Inflammatory macrophage (primary cell): ENCODE measurements at regions not wholly inside any gene's neighbourhood (a gene's known extent, or its start where the extent isn't known, plus 50 kb on each side); places are given as distances from the start of the nearest gene placed in this dataset.
"Not testable (repeated sequence)": the region's sequence is repeated elsewhere in the genome, so short reads cannot be mapped to it uniquely, and the experiment has no call there.

Source experiments
- DNase-seq, 2 donors: peaks; one replicate each; pipeline ENCODE4 v3.0.0-alpha.2; 2020 to 2022

DNA sequence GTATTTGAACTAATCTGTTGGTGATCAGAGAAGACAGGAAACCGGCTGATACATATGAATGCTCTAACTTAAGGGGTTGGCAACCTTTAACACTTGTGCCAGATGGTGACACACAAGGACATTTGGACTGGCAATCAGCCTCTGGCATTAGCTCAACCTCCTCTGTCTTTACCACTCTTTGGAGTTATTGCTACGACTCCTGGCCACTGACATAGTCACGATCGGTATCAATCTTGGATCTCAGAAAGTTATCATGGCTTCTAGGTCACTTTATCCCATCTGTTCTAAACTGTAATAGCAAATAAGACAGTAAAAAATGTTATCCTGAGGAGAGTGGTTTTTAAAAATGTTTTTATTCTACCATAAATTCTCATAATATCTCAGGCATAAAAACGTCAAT lies 575.2 kb upstream of the MDGA2 start:
- DNase-seq = no peak

DNA sequence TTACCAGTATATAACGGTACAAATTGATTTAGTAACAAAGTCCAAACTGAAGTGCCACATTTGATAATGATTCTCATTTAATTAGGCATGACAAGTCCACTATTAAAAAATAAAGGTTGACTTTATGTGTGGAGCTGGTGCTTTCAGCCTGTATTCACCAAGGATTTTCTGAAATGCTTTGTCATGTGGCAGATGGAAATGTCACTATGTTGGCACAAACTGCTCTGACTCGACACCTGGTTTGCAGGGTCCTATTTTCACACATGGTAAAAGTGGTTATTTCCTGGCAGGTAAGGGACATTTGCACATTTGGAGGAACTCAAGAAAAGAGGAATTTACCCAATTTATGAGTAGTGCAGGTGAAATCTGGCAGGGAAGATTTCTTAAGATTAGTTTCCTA lies 572.6 kb upstream of the MDGA2 start:
- DNase-seq = no peak

DNA sequence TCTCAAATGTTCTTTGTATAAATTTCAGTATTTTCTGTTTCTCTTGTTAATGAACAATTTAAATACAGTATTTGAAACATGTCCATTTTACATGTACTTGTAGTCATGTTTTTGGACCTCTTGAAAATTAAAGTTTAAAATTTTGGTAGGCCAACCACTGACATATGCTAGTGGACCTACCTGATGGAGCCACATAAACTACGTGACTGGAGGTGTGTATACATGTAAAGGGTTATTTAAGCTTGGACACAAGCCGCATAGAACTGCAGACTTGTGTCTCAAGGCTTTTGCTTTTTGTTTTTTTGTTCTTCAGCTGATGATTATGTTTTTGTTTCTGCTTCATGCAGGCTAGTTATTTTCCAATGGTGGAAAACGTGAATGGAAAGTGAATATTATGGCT lies 568.5 kb upstream of the MDGA2 start:
- DNase-seq = no peak

DNA sequence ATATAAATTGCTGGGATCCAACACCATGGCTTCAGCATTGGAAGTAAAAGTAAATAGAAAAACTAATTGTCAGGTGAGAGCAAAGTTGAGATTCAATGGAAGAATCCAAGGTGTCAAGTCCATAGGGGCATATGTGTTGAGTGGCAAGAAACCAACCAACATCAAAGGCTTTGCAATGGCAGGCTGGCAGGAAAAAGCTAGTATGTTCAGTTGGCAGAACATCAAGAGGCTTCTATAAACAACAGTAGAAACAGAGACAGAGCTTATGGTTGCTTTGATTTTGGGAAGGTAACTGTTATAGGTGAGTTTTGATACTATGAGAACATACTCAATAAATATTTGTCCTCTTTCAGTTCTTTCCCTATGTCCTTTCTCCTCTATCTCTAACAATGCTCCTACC lies 553.7 kb upstream of the MDGA2 start:
- no peak for DNase-seq

DNA sequence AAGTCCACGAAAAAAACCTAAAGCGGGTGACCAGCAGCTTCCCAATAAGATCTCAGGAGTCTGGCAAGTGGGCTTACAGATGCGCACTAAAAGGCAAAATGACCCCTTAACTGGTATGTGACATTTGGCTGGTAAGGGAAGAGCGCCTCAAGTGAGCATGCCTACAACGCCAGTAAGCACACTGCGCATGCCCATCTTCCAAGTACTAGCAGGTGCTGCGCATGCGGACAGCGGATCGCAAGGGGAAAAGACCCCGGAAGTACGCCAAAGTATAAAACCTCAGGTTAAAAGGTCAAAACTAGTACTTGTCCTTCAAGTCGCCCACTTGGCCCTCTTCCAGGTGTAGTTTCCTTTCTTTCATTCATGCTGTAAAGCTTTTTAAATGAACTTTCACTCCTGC lies 518.5 kb upstream of the MDGA2 start:
- no peak for DNase-seq

DNA sequence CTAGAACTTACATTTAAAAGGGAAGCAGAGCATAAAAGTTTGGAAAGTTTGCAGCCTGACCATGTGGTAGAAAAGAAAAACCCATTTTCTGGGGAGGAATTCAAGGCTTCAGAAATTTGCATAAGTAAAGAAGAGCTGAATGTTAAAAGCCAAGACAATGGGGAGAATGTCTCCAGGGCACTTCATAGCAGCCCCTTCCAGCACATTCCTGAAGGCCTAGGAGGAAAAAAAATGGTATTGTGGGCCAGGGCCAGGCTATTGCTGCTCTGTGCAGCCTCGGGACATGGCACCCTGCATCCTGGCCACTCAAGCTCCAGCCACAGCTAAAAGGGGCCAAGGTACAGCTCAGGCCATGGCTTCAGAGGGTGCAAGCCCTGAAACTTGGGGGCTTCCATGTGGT lies 474.2 kb upstream of the MDGA2 start:
- DNase-seq = not testable (repeated sequence)

DNA sequence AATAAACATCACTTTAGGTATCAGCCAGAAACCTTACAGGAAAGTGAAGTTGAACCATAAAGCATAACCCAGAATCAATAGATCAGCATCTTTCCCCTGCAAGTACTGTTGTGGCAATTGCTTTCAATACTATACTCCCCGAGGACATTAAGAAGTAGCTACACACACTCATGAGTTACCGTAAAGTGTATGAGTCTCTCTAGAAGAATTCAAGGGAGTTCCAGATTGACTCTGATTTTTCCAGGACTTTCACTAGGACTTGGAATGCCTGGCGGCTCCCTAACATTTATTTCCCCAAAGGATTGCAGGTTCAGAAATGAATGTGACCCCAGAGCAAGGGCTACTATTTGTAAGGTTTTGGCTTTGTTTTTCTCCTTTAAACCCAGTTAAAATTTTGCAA lies 465.4 kb upstream of the MDGA2 start:
- DNase-seq = no peak

DNA sequence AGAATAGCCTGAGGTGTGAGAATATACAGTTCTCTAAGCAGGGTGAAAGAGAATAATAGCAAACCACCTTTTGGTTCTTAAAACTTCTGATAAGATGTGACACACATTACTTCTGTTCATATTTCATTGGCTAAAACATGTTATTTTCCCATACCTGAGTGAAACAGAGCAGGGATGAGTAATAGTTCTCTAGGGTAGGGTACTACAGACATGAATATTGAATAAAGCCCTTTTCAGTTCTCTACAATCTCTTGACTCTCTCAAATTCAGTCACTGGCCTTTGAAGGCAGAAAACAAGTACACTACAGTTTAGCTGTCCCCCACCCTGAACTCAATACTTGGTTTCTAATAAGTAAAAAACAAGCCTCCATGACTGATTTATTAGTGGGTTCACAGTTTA lies 454.1 kb upstream of the MDGA2 start:
- no peak for DNase-seq

DNA sequence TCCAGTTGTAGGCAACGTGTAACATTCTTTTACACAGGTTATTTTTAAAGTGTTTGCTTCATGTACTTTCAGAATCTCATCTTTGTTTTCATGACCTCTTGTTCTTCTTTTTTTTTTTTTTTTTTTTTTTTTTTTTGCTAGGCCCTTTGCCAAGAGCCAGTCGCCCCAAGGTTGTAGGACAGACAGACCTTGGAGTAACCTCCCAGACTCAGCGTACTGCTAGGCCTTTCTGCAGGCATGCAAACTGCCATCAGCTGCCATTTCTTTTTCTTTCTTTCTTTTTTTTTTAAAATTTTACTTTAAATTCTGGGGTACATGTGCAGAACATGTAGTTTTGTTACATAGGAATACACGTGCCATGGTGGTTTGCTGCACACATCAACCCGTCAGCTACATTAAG lies 452.3 kb upstream of the MDGA2 start:
- no peak for DNase-seq

DNA sequence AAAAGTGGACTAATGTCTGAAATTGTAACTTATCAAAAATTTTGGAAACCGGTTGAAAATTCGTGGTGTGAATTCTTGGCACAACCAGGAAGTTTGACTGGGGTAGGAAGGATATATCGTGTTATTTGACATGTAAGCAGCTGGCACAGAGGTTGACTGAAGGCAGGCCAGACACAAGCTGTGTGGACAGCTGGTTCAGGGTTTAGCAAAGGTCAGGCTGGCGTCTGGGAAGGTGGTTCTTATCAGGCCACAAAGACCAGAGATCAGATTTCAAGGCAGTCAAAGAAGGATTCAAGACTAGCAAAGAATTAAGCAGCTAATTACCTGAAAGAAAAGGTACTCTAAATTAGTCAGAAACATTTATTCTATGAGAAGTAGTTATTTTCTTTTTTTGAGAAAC lies 450.2 kb upstream of the MDGA2 start:
- DNase-seq = no peak

DNA sequence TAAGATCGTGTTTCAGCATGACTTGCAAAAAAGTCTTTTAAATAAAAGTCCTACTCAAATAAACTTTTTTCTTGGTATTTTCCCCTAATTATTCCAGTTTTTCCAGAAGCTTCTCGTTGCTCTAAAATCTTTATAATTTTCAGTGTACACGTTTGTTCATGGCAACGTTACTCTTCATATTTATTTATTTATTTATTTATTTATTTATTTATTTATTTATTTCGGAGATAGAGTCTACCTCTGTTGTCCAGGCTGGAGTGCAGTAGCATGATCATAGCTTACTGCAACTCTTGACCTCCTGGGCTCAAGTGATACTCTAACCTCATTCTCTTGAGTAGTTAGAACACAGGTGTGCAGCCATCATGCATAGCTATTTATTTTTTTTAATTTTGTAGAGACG lies 438.3 kb upstream of the MDGA2 start:
- no peak for DNase-seq

DNA sequence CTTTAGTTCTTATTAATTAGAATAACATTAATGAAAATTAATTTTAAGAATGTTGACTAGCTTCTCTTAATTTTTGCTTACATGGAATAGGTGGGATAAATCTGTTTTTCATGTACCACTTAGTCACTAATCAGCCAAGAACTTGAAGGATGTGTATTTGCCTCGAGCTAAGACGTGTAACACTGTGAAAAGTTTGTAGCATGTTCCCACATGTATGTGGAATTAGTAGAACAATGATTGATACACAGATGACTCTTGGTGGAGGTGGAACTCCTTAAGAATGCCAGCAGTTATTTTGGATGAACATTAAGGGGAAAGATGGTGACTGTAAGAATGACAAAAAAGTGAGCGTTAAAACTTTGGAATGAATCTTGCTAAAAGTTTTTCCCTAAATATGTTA lies 435.7 kb upstream of the MDGA2 start:
- no peak for DNase-seq

DNA sequence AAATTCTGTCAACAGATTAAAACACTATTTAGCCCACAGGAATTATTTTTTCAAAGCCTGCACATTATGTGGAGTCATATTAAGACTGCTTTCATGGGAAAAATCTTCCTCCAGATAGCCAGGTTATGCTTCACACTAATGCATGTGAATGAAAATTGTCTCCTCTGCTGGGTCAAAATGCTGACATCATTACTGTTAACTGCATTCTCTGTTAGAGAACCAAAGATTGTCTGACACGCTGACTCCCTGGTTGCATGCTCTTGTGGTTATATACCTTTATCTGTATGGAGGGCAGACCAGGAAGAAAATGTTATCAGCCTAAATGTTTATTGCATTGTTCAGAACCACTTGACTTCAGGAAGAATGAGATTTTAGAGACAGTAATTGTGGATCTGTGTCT lies 432.2 kb upstream of the MDGA2 start:
- DNase-seq = no peak

DNA sequence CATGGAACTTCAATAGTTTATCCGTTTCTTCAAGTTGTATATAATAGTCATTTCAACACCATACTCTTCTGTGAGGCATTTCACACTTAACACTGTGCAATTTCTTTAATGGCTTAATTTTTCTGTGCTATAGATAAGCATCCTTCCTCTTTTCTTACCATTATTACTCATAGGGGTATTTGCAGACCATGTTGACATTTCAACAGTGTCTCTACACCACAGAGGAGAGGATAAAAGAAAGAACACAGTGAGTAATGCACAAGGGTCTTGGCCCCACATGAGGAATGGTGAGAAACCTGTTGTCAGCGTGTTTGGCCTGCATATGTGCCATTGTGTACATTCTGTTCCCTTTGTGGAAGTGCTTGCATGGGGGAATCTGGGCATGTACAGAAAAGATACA lies 421.5 kb upstream of the MDGA2 start:
- DNase-seq = no peak

DNA sequence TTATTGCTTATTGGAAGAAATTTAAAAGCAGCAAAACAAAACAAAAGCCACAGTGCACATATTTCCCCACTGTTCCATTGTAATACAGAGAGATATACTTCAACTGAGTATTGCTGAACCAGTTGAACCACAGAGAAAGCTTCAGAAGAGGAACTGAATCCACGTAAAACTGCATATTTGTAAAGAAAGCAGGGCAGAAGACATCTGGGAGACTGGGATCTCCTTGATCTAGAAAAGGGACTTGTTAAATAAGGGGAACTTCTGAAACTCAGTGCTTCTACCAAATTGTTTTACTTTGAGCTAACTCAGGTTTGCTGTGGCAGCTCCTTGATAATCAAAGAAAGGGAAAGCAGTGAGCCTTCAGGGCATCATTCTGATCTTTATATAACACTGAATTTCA lies 411.1 kb upstream of the MDGA2 start:
- DNase-seq = no peak

DNA sequence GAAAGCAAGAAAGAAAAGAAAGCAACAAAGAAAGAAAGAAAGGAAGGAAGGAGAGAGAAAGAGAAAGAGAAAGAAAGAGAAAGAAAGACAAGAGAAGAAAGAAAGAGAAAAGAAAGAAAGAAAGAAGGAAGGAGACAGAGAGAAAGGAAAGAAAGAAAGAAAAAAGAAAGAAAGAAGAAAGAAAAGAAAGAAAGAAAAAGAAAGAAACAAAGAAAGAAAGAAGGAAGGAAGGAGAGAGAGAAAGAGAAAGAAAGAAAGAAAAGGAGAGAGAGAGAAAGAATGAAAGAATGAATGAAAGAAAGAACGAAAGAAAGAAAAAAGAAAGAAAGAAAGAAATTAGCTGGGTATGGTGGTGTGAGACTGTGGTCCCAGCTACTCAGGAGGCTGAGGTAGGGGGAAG lies 400.1 kb upstream of the MDGA2 start:
- DNase-seq = no peak

DNA sequence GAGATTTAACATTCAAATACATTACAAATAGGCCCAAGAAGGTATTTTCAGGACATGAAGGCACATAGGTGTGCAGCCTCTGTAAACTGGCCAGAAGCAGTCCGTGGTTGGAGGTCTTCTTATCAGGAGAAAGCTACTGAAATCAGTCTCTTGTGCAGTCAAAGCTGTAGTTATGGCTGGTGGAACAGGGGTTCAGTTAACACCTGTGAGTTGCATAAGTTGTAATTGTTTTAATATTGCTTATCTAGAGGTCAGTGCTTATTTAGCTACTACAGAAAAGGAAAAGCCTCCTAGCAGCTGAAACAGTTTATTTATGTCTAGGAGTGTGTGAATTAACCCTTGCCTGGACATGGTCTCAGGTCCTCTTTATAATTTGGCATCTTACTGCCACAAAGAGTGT lies 377.6 kb upstream of the MDGA2 start:
- no peak for DNase-seq

DNA sequence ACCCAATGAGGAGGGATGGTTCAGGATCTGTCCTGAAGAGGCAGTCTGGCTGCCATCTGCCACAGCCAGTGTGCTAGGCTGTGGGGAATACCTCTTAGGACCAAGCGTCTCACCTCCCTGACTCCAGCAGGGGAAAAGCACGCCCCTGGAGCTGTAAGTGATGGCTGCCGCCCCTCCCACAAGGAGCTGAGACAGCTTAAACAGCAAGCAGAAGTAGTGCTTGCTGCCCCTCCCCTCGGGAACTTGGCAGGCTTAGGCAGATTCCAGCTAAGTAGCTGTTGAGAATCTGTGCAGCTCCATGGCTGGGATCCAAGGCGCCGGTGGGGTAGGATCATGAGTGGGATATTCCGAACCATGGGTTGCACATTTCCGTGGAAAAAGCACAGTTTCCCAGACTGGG lies 360.4 kb upstream of the MDGA2 start:
- no peak for DNase-seq

DNA sequence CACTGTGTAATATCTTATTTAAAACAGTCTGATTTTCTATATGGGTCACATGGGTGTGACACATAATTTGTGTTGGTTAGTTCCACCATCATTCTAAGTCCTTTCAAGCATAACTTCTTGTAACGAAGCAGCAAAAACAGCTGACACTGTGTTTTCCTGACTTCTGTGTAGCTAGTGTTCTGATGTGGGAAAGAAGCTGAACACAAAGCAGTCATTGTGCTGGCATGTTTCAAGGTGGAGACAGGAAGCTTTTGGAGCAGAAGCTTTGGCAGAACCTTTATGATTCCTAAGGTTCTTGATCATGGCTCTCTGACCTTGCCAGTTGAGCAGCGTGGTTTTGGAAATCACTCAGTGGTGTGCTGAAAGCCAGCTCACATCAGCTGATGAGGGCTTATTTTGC lies 351.7 kb upstream of the MDGA2 start:
- no peak for DNase-seq

DNA sequence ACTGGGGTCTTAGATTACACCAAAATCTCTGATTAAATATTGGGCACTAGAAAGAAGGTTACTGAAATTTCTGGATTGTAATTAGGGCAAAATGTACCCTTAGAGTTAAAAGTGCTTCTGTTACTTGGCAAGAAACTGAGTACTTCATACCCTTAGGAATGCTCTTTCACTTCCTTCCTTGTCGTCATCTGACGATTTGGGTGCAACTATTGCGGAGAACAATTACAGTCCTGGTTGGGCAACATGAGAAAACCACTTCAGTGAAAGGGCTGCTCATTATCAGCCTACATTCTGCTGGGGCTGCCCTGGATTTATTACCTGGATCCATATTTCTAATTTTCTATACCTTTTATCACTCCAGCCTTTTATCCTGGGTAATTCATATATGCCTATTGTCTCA lies 348.5 kb upstream of the MDGA2 start:
- no peak for DNase-seq

DNA sequence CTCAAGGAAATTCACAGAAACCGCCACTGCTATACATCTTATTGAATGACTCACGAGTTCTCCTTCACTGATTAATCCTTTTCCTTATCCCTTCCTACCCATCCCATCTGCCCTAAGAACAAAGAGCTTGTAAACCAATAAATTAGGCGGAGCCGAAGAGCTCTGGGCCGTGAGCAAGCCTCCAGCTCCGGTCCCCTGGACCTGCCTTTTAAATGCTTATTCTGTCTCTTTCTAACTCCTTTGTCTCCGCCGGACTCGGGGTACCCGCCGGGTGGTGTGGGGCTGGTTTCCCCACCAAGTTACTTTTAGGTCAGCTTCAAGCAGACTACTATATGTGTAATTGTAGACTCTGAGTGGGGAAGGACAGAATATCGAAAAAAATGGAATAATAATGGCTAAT lies 336.1 kb upstream of the MDGA2 start:
- DNase-seq = not testable (repeated sequence)

DNA sequence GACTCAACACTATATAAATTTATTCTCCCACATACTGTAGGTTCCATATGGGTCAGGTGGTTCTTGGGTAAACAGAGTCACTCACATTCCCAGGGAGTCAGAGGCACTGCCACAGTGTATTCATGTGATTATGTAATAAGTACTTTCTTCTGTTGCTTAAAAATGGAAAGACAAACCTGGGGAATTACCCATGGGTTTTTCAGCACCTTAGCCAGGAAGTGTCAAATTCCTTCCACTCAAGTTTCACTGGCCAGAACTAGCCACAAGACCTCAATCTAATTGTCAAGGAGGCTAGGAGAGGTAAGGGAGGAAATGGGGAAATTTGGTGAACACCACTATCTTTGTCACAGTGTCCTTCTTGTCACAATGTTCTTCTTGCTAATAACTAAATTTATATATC lies 333.2 kb upstream of the MDGA2 start:
- no peak for DNase-seq

DNA sequence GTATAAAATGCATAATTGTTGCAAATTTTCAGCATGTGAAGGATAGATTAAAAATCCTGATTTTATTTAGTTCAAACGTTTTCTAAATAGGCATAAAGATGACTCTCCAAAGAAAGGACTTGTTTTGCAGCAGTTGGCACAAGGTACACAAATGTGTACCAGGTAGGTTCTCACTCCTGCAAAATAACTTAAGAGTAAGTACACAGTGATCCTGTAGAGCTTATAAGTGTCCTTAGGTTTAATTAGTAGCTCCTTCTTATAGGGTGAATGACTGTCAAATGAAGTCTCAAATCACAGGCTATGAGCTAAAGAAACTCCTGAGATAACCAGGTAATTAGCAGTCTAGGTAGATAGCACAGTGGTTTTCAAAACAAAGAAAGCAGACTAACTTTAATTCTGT lies 330.6 kb upstream of the MDGA2 start:
- no peak for DNase-seq

DNA sequence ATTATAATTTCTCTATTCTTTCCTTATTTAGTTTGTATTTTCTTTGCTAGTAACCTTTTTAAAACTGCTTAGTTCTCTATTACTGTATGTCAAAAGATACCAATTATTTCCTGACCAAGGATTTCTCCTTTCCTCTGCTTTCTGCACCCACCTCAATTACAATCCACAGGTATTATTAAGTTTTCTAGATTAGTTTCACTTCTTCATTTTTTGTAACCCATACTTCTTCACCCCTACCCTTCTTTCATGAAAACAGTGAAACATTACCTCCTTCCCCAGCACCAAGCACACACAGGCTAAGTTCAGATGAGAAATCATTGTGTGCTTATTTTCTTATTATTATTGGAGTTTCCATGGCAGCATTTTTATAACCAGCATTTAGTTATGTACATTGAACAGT lies 318.5 kb upstream of the MDGA2 start:
- DNase-seq = no peak

DNA sequence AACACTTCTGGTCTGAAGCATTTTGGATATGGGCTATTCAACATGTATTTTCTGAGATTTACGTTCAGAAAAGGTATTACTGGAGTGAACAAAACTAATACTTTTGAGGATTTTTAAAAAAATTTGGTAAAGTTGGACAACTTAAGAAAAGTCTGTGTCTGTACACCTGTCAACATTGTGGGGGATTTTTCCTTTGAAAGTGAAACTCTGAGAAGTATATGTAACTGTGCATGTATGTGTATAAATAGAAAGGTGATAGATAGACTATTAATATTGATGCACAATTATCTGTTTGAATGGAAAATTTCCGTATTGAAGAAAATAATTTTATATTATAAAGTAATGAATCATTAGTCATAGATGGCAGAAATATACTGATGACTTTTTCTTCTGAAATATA lies 312.8 kb upstream of the MDGA2 start:
- DNase-seq = no peak

DNA sequence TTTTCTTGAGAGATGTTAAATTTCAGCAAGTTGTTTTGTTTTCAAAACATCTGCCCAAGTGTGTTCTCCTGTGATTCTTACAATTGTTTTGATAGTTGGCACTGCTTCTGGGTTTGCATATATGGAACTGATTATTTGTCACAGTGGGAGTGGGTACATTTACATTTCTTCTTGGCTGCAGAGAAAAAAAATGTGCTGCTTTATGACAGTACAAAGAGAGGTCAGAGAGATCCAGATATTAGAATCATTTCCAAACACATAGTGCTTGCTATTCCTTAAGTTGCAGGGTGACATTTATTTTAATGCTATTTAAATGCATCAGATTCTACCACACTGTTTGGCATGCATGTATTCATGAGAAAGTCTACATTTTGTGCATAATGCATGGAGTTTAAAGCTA lies 303.5 kb upstream of the MDGA2 start:
- no peak for DNase-seq
